Spinal cord (tissue), 9 donors: ENCODE measurements at regions not wholly inside any gene's neighbourhood (a gene's known extent, or its start where the extent isn't known, plus 50 kb on each side); places are given as distances from the start of the nearest gene placed in this dataset.

Experiments
- DNase-seq, 6 donors: peaks; one replicate each; pipeline versions ENCODE4 v3.0.0 to v3.0.0-alpha.2; 2013 to 2015; ENCODE audit warnings: low spot score in 6 of 6, low read depth in 4 of 6
- H3K27ac ChIP-seq: one replicate; pipeline ENCODE4 v1.5.1; 2013; ENCODE audit warnings: low read depth, low read length, control low read depth
- H3K27me3 ChIP-seq: one replicate; pipeline ENCODE4 v1.6.1; 2013; ENCODE audit warnings: low read length; ENCODE audit not compliant: control insufficient read depth, insufficient read depth
- H3K36me3 ChIP-seq: one replicate; pipeline ENCODE4 v1.6.1; 2013; ENCODE audit warnings: low read length; ENCODE audit not compliant: control insufficient read depth, insufficient read depth
- H3K4me1 ChIP-seq: one replicate; pipeline ENCODE4 v1.6.1; 2013; ENCODE audit warnings: low read length; ENCODE audit not compliant: control insufficient read depth, insufficient read depth
- H3K4me3 ChIP-seq: one replicate; pipeline ENCODE4 v1.5.1; 2013; ENCODE audit warnings: low read depth, low read length, control low read depth
- H3K9me3 ChIP-seq: one replicate; pipeline ENCODE4 v1.6.1; 2013; ENCODE audit warnings: low read length; ENCODE audit not compliant: control insufficient read depth, insufficient read depth
- WGBS: methylation state at CpG from one replicate; pipeline ENCODE4 v1.1.5; 2013; ENCODE audit warnings: missing lambda C conversion rate; ENCODE audit not compliant: insufficient coverage; 5-methylcytosine and 5-hydroxymethylcytosine counted together
- donor health status: healthy.

GRCh38 chr5:2338686-2339085, 412.8 kb downstream of the IRX2 start:
- no peak for DNase-seq
- Histone ChIP-seq H3K27ac (no peak overlapping the region), H3K9me3 (no peaks in the 10 kb centered on the region), H3K36me3 (no peaks in the 10 kb centered on the region), H3K4me1 (peaks cover 15% of the 10 kb centered on the region), H3K27me3 (peaks cover 4% of the 10 kb centered on the region), H3K4me3 (no peak overlapping the region)
- 79% methylated on average over 20 of the region's 20 CpGs for WGBS

- Histone ChIP-seq H3K36me3 (no peaks in the 10 kb centered on the region), H3K4me3 (no peak overlapping the region), H3K9me3 (no peaks in the 10 kb centered on the region), H3K27ac (no peak overlapping the region), H3K4me1 (peaks cover 15% of the 10 kb centered on the region), H3K27me3 (peaks cover 6% of the 10 kb centered on the region)
- 88% methylated on average over 12 of the region's 13 CpGs for WGBS
- no peak for DNase-seq
Observed at GRCh38 chr5:2335733-2336515, 415.6 kb downstream of the IRX2 start.

GRCh38 chr5:2335125-2335732, 416.2 kb downstream of the IRX2 start:
- Histone ChIP-seq H3K4me3 (no peak overlapping the region), H3K9me3 (no peaks in the 10 kb centered on the region), H3K4me1 (peaks cover 15% of the 10 kb centered on the region), H3K27me3 (peaks cover 6% of the 10 kb centered on the region), H3K27ac (no peak overlapping the region), H3K36me3 (no peaks in the 10 kb centered on the region)
- WGBS: 66% methylated on average over 19 of the region's 21 CpGs
- DNase-seq: no peak

DNA sequence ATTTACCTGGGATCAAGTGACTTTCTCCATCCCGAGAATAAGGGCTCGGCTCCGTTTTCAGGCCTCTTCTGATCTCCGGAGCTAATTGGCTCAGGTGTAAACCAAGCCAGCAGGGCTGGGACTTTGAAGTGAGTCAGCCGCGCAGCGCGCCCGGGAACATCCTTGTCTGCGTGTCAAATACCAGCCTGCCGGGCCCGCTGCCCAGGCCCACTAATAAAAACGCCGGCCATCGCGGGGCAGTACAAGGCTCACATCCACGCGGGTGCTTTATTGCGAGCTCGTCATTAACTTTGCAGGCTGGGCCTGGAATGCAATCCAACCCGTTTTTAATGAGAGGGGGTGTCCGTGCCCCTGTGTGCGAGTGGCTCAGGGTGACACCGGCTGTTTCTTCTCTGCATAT, 416.8 kb downstream of the IRX2 start:
- DNase-seq: peak in 2 of 6 donors; percentile 48 to 72
- Histone ChIP-seq H3K9me3 (no peaks in the 10 kb centered on the region), H3K27me3 (peaks cover 6% of the 10 kb centered on the region), H3K36me3 (no peaks in the 10 kb centered on the region), H3K4me1 (peaks cover 15% of the 10 kb centered on the region), H3K27ac (no peak overlapping the region), H3K4me3 (no peak overlapping the region)
- 15% methylated on average over 24 of the region's 24 CpGs for WGBS

- peaks cover 6% of the 10 kb centered on the region for H3K27me3 ChIP-seq
- 45% methylated on average over 2 of the region's 4 CpGs for WGBS
Observed at GRCh38 chr5:2333291-2333690, 418.2 kb downstream of the IRX2 start.

DNA sequence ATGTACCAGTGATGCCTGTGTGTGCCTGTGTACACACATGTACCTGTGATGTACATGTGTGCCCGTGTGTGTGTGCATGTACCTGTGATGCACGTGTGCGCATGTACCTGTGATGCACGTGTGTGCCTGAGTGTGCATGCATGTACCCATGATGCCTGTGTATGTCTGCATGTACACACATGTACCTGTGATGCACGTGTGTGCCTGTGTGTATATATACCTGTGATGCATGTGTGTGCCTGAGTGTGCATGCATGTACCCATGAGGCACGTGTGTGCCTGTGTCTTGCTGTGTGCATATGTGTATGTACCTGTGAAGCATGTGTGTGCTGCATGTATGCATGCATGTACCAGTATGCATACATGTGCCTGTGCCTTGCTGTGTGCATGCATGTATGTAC, 419.0 kb downstream of the IRX2 start:
- no peak for DNase-seq
- Histone ChIP-seq H3K27ac (no peak overlapping the region), H3K27me3 (peaks cover 6% of the 10 kb centered on the region), H3K4me1 (peaks cover 15% of the 10 kb centered on the region), H3K4me3 (no peak overlapping the region), H3K36me3 (no peaks in the 10 kb centered on the region), H3K9me3 (no peaks in the 10 kb centered on the region)
- 79% methylated on average over 6 of the region's 6 CpGs for WGBS

More at GRCh38 chr5:2333291-2333690, 418.2 kb downstream of the IRX2 start:
- H3K36me3 ChIP-seq: no peaks in the 10 kb centered on the region
- H3K9me3 ChIP-seq: no peaks in the 10 kb centered on the region
- H3K27ac ChIP-seq: no peak overlapping the region
- no peak overlapping the region for H3K4me3 ChIP-seq
- H3K4me1 ChIP-seq: peaks cover 15% of the 10 kb centered on the region
- no peak for DNase-seq

GRCh38 chr5:2330325-2331130, 420.9 kb downstream of the IRX2 start:
- H3K27ac ChIP-seq: no peak overlapping the region
- H3K27me3 ChIP-seq: peaks cover 6% of the 10 kb centered on the region
- no peak for DNase-seq
- H3K9me3 ChIP-seq: no peaks in the 10 kb centered on the region
- H3K4me3 ChIP-seq: no peak overlapping the region
- H3K36me3 ChIP-seq: no peaks in the 10 kb centered on the region
- 79% methylated on average over 5 of the region's 13 CpGs for WGBS
- peaks cover 15% of the 10 kb centered on the region for H3K4me1 ChIP-seq

- H3K9me3 ChIP-seq: no peaks in the 10 kb centered on the region
- H3K27me3 ChIP-seq: peaks cover 6% of the 10 kb centered on the region
- no peak for DNase-seq
- H3K4me3 ChIP-seq: no peak overlapping the region
- H3K4me1 ChIP-seq: peaks cover 8% of the 10 kb centered on the region
- H3K36me3 ChIP-seq: no peaks in the 10 kb centered on the region
- 81% methylated on average over 12 of the region's 12 CpGs for WGBS
- H3K27ac ChIP-seq: no peak overlapping the region
Observed at GRCh38 chr5:2329741-2330140, 421.7 kb downstream of the IRX2 start.

- Histone ChIP-seq H3K4me1 (no peaks in the 10 kb centered on the region), H3K27ac (no peak overlapping the region), H3K36me3 (no peaks in the 10 kb centered on the region), H3K9me3 (no peaks in the 10 kb centered on the region), H3K4me3 (no peak overlapping the region), H3K27me3 (no peaks in the 10 kb centered on the region)
- peak in 1 of 6 donors; percentile 34 for DNase-seq
- WGBS: no CpG with 5 or more reads among the region's 1 CpG
Observed at GRCh38 chr5:2326601-2327000, 424.9 kb downstream of the IRX2 start.
